Tibial nerve (tissue), 4 donors: ENCODE measurements at regions not wholly inside any gene's neighbourhood (a gene's known extent, or its start where the extent isn't known, plus 50 kb on each side); places are given as distances from the start of the nearest gene placed in this dataset.

Source experiments
- CTCF ChIP-seq, 5 experiments: fragments of 200-600 bp in 3 of 5; fragments of 450-650 bp in 2 of 5; sonication (generic) in 3 of 5; IDR thresholded peaks; one replicate each; pipeline ENCODE4 v1.5.1; 2016 to 2019; ENCODE audit warnings: antibody characterized with exemption in 5 of 5, mild to moderate bottlenecking in 3 of 5, moderate library complexity in 2 of 5
- EP300 ChIP-seq, 2 donors: sonication (generic); formaldehyde crosslinking; IDR thresholded peaks; one replicate each; pipeline ENCODE4 v1.6.1; 2017; ENCODE audit warnings: antibody characterized with exemption in 2 of 2, mild to moderate bottlenecking in 1 of 2
- POLR2A ChIP-seq, 2 donors: fragments of 450-650 bp; IDR thresholded peaks; one replicate each; pipeline ENCODE4 v1.6.1; 2017; ENCODE audit warnings: antibody characterized with exemption in 2 of 2, mild to moderate bottlenecking in 2 of 2, moderate library complexity in 2 of 2

GRCh38 chr6:74872754-74873476 lies 332.9 kb downstream of the COL12A1 start:
- TF ChIP-seq CTCF (IDR thresholded peaks at IDR 0.05) (no peak), POLR2A (IDR thresholded peaks at IDR 0.05) (no peak), EP300 (IDR thresholded peaks at IDR 0.05) (no peak)
